Esophagus squamous epithelium (tissue), 5 donors: ENCODE measurements at regions not wholly inside any gene's neighbourhood (a gene's known extent, or its start where the extent isn't known, plus 50 kb on each side); places are given as distances from the start of the nearest gene placed in this dataset.

Experiments
- DNase-seq: peaks from one replicate; lab custom pipeline; 2025; lab: John Stamatoyannopoulos, UW
- H3K27ac ChIP-seq, 4 donors: fragments of 200-600 bp; sonication (generic); one replicate each; pipeline ENCODE4 v1.5.1; 2016 to 2019; ENCODE audit warnings: mild to moderate bottlenecking in 1 of 4
- H3K27me3 ChIP-seq, 4 donors: fragments of 200-600 bp; sonication (generic); 1 replicate in 3 of 4; 2 replicates in 1 of 4; pipeline versions ENCODE4 v1.5.1 to v1.6.0; 2017 to 2021; ENCODE audit warnings: antibody characterized with exemption in 1 of 4
- H3K36me3 ChIP-seq, 3 donors: fragments of 200-600 bp; sonication (generic); one replicate each; pipeline ENCODE4 v1.5.1; 2016 to 2019
- H3K4me1 ChIP-seq, 3 donors: fragments of 200-600 bp; sonication (generic); one replicate each; pipeline ENCODE4 v1.5.1; 2017 to 2019
- H3K4me3 ChIP-seq, 4 donors: fragments of 200-600 bp; sonication (generic); 1 replicate in 3 of 4; 2 replicates in 1 of 4; pipeline ENCODE4 v1.5.1; 2016 to 2019; ENCODE audit warnings: mild to moderate bottlenecking in 2 of 4, moderate library complexity in 1 of 4
- H3K9me3 ChIP-seq, 3 donors: fragments of 200-600 bp; sonication (generic); one replicate each; pipeline ENCODE4 v1.5.1; 2016 to 2019
- CTCF ChIP-seq, 6 experiments: fragments of 450-650 bp in 4 of 6; fragments of 200-600 bp in 2 of 6; sonication (generic) in 2 of 6; IDR thresholded peaks; one replicate each; pipeline ENCODE4 v1.5.1; 2016 to 2019; ENCODE audit warnings: antibody characterized with exemption in 6 of 6, mild to moderate bottlenecking in 4 of 6, moderate library complexity in 4 of 6
- POLR2A ChIP-seq, 4 donors: fragments of 450-650 bp; IDR thresholded peaks; one replicate each; pipeline ENCODE4 v1.6.1; 2017; ENCODE audit warnings: antibody characterized with exemption in 4 of 4, mild to moderate bottlenecking in 4 of 4, moderate library complexity in 3 of 4
- WGBS, 2 donors: methylation state at CpG; one replicate each; pipeline ENCODE4 v1.1.5; 2018; 5-methylcytosine and 5-hydroxymethylcytosine counted together
- intact Hi-C: fragments of 100-400 bp; cut with DNase I; formaldehyde crosslinking; loops from one replicate; pipeline ENCODE4 v1.15.0; 2022
- donor health status: DM: yes; HTN: yes; CAD: no.

- DNase-seq = no peak
- Histone ChIP-seq H3K27me3 (no peaks in the 10 kb centered on the region), H3K4me3 (no peak overlapping the region), H3K36me3 (no peaks in the 10 kb centered on the region), H3K4me1 (no peaks in the 10 kb centered on the region), H3K9me3 (no peaks in the 10 kb centered on the region), H3K27ac (no peak overlapping the region)
- no peak for TF ChIP-seq POLR2A (IDR thresholded peaks at IDR 0.05)
- no peak for TF ChIP-seq CTCF (IDR thresholded peaks at IDR 0.05)
- intact Hi-C loops = no loop called here
- WGBS, 2 donors = 41 to 69% methylated on average over 1 of the region's 1 CpG
Observed at GRCh38 chr9:75700252-75700640, 190.2 kb upstream of the PCSK5 start.

DNA sequence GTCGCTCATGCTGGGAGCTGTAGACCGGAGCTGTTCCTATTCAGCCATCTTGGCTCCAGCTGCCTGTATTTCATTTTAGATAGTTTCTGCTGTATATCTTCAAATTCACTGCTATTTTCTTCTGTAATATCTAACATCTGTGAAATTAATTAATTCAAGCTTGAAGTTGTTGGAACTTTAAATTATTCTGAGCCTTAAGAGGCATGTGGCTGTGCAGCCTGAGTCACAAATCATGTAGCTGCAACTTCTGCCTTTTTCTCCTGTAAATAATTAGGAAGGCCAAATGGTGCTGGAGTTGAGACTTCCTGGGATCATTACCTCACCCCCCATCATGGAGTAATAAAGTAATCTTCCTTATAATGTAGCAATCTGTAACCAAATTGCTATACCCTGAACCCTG is 183.3 kb upstream of the PCSK5 start:
- Histone ChIP-seq H3K9me3 (no peaks in the 10 kb centered on the region), H3K4me1 (no peaks in the 10 kb centered on the region), H3K36me3 (no peaks in the 10 kb centered on the region), H3K27ac (no peak overlapping the region), H3K27me3 (no peaks in the 10 kb centered on the region), H3K4me3 (no peak overlapping the region)
- no peak for TF ChIP-seq CTCF (IDR thresholded peaks at IDR 0.05)
- TF ChIP-seq POLR2A (IDR thresholded peaks at IDR 0.05) = no peak
- 96 to 100% methylated on average over 2 of the region's 2 CpGs for WGBS, 2 donors
- intact Hi-C loops = no loop called here
- no peak for DNase-seq

DNA sequence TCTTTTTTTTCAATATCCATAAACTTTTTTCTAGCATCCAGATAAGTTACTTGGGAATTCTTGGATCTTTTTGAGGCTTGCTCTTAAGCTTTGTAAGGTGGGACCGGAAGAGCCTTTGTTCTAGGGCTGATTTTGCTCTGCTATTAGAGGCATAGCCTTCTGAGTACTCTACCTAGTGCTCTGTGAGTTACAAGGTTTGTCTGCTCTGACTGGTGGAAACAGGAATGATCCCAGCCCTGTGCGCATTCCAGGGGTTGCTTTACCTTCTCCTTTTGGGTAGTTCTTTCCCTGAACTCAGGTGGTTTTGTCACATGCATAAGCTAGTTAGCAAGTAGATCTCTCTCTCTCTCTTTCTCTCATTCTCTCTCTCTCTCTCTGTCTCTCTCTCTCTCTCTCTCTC is 180.8 kb upstream of the PCSK5 start:
- Histone ChIP-seq H3K27me3 (no peaks in the 10 kb centered on the region), H3K4me3 (no peak overlapping the region), H3K9me3 (no peaks in the 10 kb centered on the region), H3K27ac (no peak overlapping the region), H3K36me3 (no peaks in the 10 kb centered on the region), H3K4me1 (no peaks in the 10 kb centered on the region)
- WGBS, 2 donors = 57 to 96% methylated on average over 2 of the region's 2 CpGs
- no peak for TF ChIP-seq CTCF (IDR thresholded peaks at IDR 0.05)
- no peak for TF ChIP-seq POLR2A (IDR thresholded peaks at IDR 0.05)
- intact Hi-C loops = no loop called here
- DNase-seq = no peak

DNA sequence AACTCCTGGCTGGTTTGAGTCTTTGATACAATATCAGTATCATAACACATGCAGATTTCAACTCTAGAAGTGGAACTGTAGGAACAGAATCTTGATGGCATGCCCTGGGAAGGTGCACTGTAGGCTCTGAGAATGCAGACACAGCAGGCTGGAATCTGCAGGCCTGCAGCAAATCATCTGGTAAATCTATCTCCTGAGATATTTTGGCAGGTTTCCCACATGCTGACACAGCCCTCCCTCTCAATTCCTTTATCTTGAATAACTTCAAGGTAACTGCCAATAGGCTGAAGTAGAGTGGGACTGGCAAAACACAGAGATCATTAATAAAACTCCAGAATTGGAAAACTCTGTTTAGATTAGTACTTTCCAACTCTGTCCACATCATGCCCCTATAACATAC is 177.8 kb upstream of the PCSK5 start:
- Histone ChIP-seq H3K4me3 (no peak overlapping the region), H3K9me3 (no peaks in the 10 kb centered on the region), H3K36me3 (no peaks in the 10 kb centered on the region), H3K27ac (no peak overlapping the region), H3K4me1 (no peaks in the 10 kb centered on the region), H3K27me3 (no peaks in the 10 kb centered on the region)
- DNase-seq = no peak
- no peak for TF ChIP-seq POLR2A (IDR thresholded peaks at IDR 0.05)
- no peak for TF ChIP-seq CTCF (IDR thresholded peaks at IDR 0.05)
- intact Hi-C loops = no loop called here

GRCh38 chr9:75713335-75713734 is 177.1 kb upstream of the PCSK5 start:
- H3K4me3 ChIP-seq = no peak overlapping the region
- no peaks in the 10 kb centered on the region for H3K36me3 ChIP-seq
- H3K27me3 ChIP-seq = no peaks in the 10 kb centered on the region
- H3K4me1 ChIP-seq = no peaks in the 10 kb centered on the region
- no peak for DNase-seq
- H3K27ac ChIP-seq = no peak overlapping the region
- TF ChIP-seq CTCF (IDR thresholded peaks at IDR 0.05) (no peak), POLR2A (IDR thresholded peaks at IDR 0.05) (no peak)
- intact Hi-C loops = no loop called here
- no peaks in the 10 kb centered on the region for H3K9me3 ChIP-seq
- WGBS, 2 donors = 51 to 73% methylated on average over 4 of the region's 4 CpGs
